T-helper 2 cell treated with Interferon-gamma antibody and Interleukin-4, amounts not matched to agents 100 ng/mL and 5 ng/mL, for 36 hours (primary cell): ENCODE measurements at regions not wholly inside any gene's neighbourhood (a gene's known extent, or its start where the extent isn't known, plus 50 kb on each side); places are given as distances from the start of the nearest gene placed in this dataset.

Source experiments
- intact Hi-C: fragments of 100-400 bp; cut with micrococcal nuclease; formaldehyde crosslinking; loops from one replicate; pipeline ENCODE4 v1.15.1; 2023

- intact Hi-C loops: no loop called here
Observed at GRCh38 chr18:75809926-75810255, 382.4 kb upstream of the SMIM21 start.

GRCh38 chr18:75809151-75809925 lies 381.8 kb upstream of the SMIM21 start:
- intact Hi-C loops: no loop called here

GRCh38 chr18:75805265-75805664 lies 377.8 kb upstream of the SMIM21 start:
- intact Hi-C loops: no loop called here

GRCh38 chr18:75802681-75803080 lies 375.2 kb upstream of the SMIM21 start:
- intact Hi-C loops: no loop called here

- intact Hi-C loops: no loop called here
Observed at GRCh38 chr18:75801178-75801577, 373.7 kb upstream of the SMIM21 start.

GRCh38 chr18:75800331-75800648 lies 372.8 kb upstream of the SMIM21 start:
- intact Hi-C loops: no loop called here

GRCh38 chr18:75799449-75800330 lies 372.2 kb upstream of the SMIM21 start:
- intact Hi-C loops: no loop called here

GRCh38 chr18:75797046-75797445 lies 369.5 kb upstream of the SMIM21 start:
- intact Hi-C loops: no loop called here

- intact Hi-C loops: no loop called here
Observed at GRCh38 chr18:75790796-75791195, 363.3 kb upstream of the SMIM21 start.

- intact Hi-C loops: no loop called here
Observed at GRCh38 chr18:75790111-75790510, 362.6 kb upstream of the SMIM21 start.

- intact Hi-C loops: no loop called here
Observed at GRCh38 chr18:75785834-75786233, 358.3 kb upstream of the SMIM21 start.

GRCh38 chr18:75785206-75785605 lies 357.7 kb upstream of the SMIM21 start:
- intact Hi-C loops: no loop called here

- intact Hi-C loops: no loop called here
Observed at GRCh38 chr18:75784390-75784789, 356.9 kb upstream of the SMIM21 start.

- intact Hi-C loops: no loop called here
Observed at GRCh38 chr18:75783566-75784281, 356.2 kb upstream of the SMIM21 start.

- intact Hi-C loops: no loop called here
Observed at GRCh38 chr18:75782826-75783225, 355.3 kb upstream of the SMIM21 start.

GRCh38 chr18:75782204-75782603 lies 354.7 kb upstream of the SMIM21 start:
- intact Hi-C loops: no loop called here

GRCh38 chr18:75779910-75780309 lies 352.4 kb upstream of the SMIM21 start:
- intact Hi-C loops: no loop called here

- intact Hi-C loops: no loop called here
Observed at GRCh38 chr18:75779450-75779849, 351.9 kb upstream of the SMIM21 start.

- intact Hi-C loops: no loop called here
Observed at GRCh38 chr18:75777630-75778029, 350.1 kb upstream of the SMIM21 start.

GRCh38 chr18:75775121-75775520 lies 347.6 kb upstream of the SMIM21 start:
- intact Hi-C loops: no loop called here

- intact Hi-C loops: no loop called here
Observed at GRCh38 chr18:75773618-75774017, 346.1 kb upstream of the SMIM21 start.

GRCh38 chr18:75762758-75763157 lies 335.3 kb upstream of the SMIM21 start:
- intact Hi-C loops: no loop called here
